GM19463 (cell line): ENCODE measurements at regions not wholly inside any gene's neighbourhood (a gene's known extent, or its start where the extent isn't known, plus 50 kb on each side); places are given as distances from the start of the nearest gene placed in this dataset.

Source experiments
- ATAC-seq: cut with Tn5 transposase; IDR thresholded peaks from one replicate; pipeline ENCODE4 v1.9.1; 2021; ENCODE audit warnings: mild to moderate bottlenecking, moderate library complexity; ENCODE audit not compliant: unreplicated experiment

- ATAC-seq, result no peak
Observed at GRCh38 chr5:93017849-93018248, 563.2 kb downstream of the NR2F1-AS1 start.

DNA sequence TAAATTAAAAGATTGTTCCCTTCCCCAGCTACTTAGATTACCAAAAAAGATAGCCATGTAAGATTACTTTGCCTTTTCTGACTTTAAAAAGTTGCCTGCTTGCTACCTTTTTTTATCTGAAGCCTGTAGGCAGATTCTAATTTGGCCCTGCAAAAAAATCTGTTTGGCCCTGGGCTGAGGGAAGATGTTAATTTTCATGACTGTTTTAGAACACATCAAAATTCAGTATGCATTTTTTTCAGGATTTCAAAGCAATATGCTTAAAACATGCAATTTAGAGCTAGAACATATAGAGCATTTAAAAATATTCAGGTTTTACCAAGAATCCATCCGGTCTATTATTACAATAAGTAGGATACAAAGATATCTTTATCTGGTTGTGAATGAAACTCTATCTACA is 563.6 kb downstream of the NR2F1-AS1 start:
- no peak for ATAC-seq

DNA sequence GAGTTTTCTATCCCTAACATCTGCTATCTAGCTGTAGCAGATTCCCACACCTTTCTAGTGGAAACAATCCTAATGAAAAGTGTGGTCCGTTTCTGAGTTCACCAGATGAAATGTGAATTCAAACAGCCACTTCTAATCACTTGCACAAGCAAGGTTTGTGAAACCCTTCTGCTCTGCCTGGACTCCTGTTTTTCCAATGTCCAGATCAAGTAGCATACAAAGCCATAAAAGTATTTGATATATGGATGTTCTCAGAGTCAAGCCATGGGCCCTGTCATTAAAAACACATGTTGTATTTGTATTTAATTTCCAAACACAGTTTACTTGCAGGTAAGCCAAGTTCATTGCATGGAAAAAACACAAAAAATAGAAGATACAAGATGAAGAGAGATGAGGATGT is 570.4 kb downstream of the NR2F1-AS1 start:
- no peak for ATAC-seq

- no peak for ATAC-seq
Observed at GRCh38 chr5:93010037-93010436, 571.0 kb downstream of the NR2F1-AS1 start.

GRCh38 chr5:93008502-93009207 is 572.4 kb downstream of the NR2F1-AS1 start:
- ATAC-seq, result no peak

DNA sequence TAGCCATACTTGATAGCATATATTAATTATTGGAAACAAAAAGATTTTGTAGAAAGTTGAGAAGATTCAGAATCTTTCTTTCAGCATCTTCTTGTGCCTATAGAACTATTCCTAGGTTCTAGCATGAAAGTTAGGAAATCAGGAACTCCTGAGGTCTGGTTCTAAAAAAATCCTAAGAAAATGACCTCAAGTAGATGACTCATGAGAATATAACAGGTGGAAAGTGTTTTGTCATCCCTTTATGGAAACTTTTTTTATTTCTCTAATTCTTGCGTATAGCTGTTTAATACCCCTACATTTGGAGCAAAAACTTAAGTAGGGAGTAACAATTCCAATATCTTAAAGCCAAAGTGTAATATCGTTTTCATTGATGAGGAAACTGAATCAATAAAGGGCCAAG is 574.1 kb downstream of the NR2F1-AS1 start:
- no peak for ATAC-seq

GRCh38 chr5:92998456-92998855 is 582.6 kb downstream of the NR2F1-AS1 start:
- ATAC-seq, result no peak

DNA sequence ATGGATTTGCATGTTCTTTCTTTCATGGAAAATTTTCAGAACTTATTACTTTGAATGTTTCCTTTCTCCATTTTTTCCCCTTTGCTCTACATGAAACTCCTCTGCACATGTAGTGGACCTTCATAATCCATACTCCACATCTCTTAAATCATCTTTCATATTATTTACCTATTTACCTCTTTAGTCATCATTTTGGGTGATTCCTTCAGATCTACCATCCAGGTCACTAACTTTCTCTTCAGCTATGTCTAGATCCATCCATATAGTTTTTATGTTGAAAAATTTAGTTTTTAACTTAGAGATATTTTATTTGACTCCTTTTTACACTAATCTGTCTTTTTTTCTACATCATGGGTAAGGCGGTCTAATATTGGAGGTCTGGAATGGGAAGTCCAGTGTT is 586.6 kb downstream of the NR2F1-AS1 start:
- no peak for ATAC-seq

GRCh38 chr5:92992073-92992472 is 588.9 kb downstream of the NR2F1-AS1 start:
- no peak for ATAC-seq

- no peak for ATAC-seq
Observed at GRCh38 chr5:92991581-92992067, 589.4 kb downstream of the NR2F1-AS1 start.

GRCh38 chr5:92990771-92991170 is 590.2 kb downstream of the NR2F1-AS1 start:
- no peak for ATAC-seq

- ATAC-seq, result no peak
Observed at GRCh38 chr5:92981001-92981400, 600.0 kb downstream of the NR2F1-AS1 start.

DNA sequence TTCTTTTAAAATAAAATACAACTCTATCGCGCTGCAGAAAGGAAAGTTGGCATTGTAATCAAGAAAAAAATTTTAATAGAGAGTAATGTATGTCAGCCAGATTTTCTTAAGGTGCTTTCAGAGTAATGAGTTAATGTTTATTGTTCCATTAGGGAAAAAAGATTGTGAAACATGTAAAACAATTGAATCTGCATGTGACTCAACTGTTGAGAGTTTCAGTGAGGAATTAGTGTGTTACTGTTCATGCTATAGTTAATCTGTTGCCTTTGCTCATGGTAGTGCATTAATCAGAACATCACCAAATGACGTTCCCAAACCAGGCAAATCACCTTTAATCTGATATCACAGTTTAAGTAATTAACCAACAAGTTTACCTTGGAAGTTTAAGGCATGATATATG is 600.5 kb downstream of the NR2F1-AS1 start:
- ATAC-seq, result no peak

GRCh38 chr5:92979716-92980115 is 601.3 kb downstream of the NR2F1-AS1 start:
- ATAC-seq, result no peak

DNA sequence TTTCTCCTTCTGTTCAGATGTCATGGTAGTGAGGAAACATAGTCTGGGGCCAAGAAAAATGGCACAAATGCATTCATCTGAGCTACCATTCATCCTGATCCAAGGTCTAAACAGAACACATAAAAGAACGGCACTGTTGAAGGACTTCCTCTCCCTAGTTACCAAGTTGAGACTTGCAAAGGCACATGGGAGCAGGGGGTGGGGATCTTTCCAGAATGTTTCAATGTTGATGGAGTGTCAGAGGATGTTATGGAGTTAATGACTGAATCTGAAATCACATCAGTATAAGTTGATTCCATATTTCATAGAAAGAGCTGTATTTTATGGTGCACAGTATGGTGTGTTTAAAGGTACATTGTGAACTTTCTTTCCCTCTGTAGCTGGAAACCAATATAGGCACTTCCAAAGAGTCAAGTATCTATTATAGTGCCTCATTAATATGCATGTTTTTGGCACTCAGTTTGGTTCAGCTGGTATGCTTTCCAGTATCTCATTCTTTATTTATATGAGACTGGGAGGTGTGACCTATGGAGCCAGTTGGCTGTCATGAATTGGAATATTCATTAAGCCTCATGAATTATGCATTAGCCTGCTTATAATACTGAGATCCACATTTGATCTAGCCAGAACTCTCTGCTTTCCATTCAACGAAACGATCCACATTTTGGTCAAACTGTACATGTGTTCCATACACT is 603.0 kb downstream of the NR2F1-AS1 start:
- no peak for ATAC-seq

DNA sequence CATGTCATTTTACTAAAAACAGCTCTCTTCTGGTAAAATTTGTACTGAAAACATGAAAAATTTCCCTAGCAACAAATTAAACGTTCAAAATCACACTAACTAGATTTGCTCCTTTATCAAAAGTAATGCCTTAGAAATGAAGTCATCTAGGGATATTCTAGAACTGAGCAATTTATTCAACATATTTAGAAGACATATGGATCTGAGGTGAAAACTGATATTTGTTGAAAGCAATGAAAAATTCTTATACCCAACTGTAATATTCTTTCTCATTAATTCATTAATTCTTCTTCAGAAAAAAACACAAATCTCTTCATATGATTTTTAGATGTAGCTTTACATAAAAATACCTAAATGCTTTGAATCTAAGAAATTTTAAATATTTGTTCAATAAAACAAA is 604.9 kb downstream of the NR2F1-AS1 start:
- ATAC-seq, result no peak

- no peak for ATAC-seq
Observed at GRCh38 chr5:92969781-92970237, 611.2 kb downstream of the NR2F1-AS1 start.

DNA sequence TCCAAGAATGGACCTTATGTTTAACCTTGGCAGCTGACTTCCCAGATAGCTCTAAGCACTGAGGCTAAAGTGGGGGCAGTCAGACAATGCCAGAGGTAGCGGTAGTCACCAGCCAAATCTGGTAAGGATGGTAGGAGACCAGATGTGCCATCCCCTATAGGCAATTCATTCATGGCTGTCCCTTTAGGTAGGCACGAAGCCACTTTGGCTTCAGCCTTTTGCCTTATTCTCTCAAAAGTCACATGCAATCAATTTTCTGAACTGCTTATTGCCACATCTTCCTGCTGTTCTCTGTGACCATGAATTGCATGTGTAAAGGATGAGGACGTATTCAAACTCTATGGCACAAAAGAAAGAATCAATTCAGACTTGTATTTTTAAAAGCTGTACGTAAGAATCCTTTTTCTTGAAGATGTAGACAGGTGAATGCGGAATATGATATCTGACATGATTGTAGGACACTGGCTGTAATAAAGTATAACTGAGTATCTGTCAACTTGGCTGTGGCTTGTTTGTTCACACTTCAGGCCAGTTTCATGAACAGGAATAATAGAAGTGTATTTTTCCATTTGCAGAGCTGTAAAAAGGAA is 611.7 kb downstream of the NR2F1-AS1 start:
- no peak for ATAC-seq

- ATAC-seq, result no peak
Observed at GRCh38 chr5:92963800-92964199, 617.2 kb downstream of the NR2F1-AS1 start.

DNA sequence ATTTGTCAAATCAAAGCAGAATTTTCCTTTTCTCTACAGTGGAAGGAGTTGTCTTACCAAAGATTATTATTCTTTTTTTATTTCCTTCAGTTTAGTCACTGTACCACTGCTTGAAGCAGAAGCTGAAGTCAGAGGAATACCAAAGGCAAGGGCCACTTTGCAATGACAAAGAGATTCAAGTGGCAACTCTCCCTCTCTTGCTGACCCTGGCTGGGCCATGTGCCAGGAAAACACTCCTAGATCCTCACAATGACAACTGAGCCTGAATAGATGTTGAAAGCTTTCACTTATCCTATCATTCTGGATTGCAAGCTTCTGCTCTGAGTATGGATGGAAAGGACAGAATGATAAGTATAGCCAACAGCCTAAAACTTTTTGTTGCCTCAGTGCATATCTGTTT is 618.3 kb downstream of the NR2F1-AS1 start:
- no peak for ATAC-seq

- ATAC-seq, result no peak
Observed at GRCh38 chr5:92956886-92957285, 624.1 kb downstream of the NR2F1-AS1 start.

DNA sequence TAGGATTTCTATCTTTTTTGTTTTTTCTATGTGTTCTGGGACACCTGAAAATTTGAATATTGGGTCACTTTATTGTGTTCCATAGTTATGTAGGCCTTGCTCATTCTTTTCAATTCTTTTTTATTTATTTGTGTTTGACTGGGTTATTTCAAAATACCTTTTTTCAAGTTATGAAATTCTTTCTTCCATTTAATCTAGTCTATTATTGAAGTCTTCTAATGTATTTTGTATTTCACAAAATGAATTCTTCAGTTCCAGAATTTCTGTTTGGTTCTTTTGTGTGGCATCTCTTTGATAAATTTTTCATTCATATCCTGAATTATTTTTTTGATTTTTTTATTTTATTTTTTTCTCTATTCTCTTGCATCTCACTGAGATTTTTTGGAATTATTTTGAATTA is 628.8 kb downstream of the NR2F1-AS1 start:
- ATAC-seq, result no peak
